ENCODE measurements at regions not wholly inside any gene's neighbourhood (a gene's known extent, or its start where the extent isn't known, plus 50 kb on each side); places are given as distances from the start of the nearest gene placed in this dataset.

DNA sequence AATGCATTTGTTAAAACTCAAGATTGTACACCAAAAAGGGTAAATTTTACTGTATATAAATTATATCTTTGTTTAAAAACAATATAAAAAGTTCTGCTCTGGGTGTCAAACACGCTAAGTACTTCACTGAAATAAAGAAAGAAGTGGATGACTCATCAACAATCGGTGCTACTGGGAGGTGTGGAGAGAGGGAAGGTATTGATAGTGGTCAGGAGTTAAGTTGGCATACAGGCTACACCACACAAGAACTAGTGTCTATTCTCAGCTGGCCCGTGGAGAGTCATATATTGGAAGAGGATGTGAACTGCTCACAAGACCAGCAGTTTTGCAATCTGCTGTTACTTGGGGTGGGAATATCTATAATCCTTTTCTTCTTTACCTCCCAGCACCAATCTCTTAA is 145.7 kb upstream of the TRPC7 start:
- BruUV-seq (replicated peaks), result no TSS peak
- Histone ChIP-seq H3K9me3 (no peaks in the 10 kb centered on the region), H3K4me1 (no peaks in the 10 kb centered on the region), H3K4me3 (ENCODE audit: low read depth, low read length) (no peak overlapping the region), H3K36me3 (ENCODE audit: control insufficient read depth, insufficient read depth, low read length) (no peaks in the 10 kb centered on the region), H3K27me3 (replicated peaks; ENCODE audit: control insufficient read depth, insufficient read depth, low read length) (no peaks in the 10 kb centered on the region)
- DNase-seq, result no peak
- CTCF ChIA-PET, result no interaction called here
- intact Hi-C loops (cut with micrococcal nuclease; ENCODE audit: unreplicated experiment), result no loop called here
- TF ChIP-seq, protein P1, sequence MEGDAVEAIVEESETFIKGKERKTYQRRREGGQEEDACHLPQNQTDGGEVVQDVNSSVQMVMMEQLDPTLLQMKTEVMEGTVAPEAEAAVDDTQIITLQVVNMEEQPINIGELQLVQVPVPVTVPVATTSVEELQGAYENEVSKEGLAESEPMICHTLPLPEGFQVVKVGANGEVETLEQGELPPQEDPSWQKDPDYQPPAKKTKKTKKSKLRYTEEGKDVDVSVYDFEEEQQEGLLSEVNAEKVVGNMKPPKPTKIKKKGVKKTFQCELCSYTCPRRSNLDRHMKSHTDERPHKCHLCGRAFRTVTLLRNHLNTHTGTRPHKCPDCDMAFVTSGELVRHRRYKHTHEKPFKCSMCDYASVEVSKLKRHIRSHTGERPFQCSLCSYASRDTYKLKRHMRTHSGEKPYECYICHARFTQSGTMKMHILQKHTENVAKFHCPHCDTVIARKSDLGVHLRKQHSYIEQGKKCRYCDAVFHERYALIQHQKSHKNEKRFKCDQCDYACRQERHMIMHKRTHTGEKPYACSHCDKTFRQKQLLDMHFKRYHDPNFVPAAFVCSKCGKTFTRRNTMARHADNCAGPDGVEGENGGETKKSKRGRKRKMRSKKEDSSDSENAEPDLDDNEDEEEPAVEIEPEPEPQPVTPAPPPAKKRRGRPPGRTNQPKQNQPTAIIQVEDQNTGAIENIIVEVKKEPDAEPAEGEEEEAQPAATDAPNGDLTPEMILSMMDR (IDR thresholded peaks at IDR 0.05; ENCODE audit: insufficient read depth in 1 of 2, low read depth in 1 of 2, low read length in 1 of 2, severe bottlenecking in 1 of 2, unreplicated experiment in 1 of 2), result no peak
- no peaks in the 10 kb centered on the region for H3K9me3 Mint-ChIP-seq (ENCODE audit: unreplicated experiment)
- no peaks in the 10 kb centered on the region for H3K36me3 Mint-ChIP-seq (ENCODE audit: insufficient read depth, unreplicated experiment)
- H3K27ac Mint-ChIP-seq (ENCODE audit: unreplicated experiment), result no peak overlapping the region
- POLR2A ChIA-PET, result no interaction called here
- H3K4me3 Mint-ChIP-seq (ENCODE audit: unreplicated experiment), result no peak overlapping the region
- H3K27me3 Mint-ChIP-seq (ENCODE audit: insufficient read depth, unreplicated experiment), result peaks cover 8% of the 10 kb centered on the region
- no peaks in the 10 kb centered on the region for H3K4me1 Mint-ChIP-seq (ENCODE audit: low read depth, unreplicated experiment)

DNA sequence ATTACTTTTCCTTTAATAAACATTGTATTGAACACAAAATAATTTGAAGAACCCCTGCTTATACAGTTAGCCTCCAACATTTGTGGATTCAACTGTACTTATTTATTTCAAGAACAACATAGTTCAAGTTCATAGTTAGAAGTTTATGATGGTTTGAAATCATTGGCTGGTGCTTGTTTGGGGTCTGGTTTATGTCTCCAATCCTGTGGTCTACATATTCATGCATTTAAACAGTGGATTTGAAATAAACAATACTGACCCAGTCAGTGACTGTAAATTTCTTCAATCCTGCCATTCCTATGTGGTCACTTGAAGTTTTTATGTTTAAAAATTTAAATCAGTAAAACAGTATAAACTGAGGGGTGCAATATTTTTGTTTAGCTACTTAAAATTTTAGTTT is 145.1 kb upstream of the TRPC7 start:
- Histone ChIP-seq H3K36me3 (ENCODE audit: control insufficient read depth, insufficient read depth, low read length) (no peaks in the 10 kb centered on the region), H3K27me3 (replicated peaks; ENCODE audit: control insufficient read depth, insufficient read depth, low read length) (no peaks in the 10 kb centered on the region), H3K4me3 (ENCODE audit: low read depth, low read length) (no peak overlapping the region), H3K4me1 (no peaks in the 10 kb centered on the region), H3K9me3 (no peaks in the 10 kb centered on the region)
- POLR2A ChIA-PET, result no interaction called here
- H3K36me3 Mint-ChIP-seq (ENCODE audit: insufficient read depth, unreplicated experiment), result no peaks in the 10 kb centered on the region
- CTCF ChIA-PET, result no interaction called here
- H3K9me3 Mint-ChIP-seq (ENCODE audit: unreplicated experiment), result no peaks in the 10 kb centered on the region
- no peaks in the 10 kb centered on the region for H3K4me1 Mint-ChIP-seq (ENCODE audit: low read depth, unreplicated experiment)
- TF ChIP-seq, protein P1 (IDR thresholded peaks at IDR 0.05; ENCODE audit: insufficient read depth in 1 of 2, low read depth in 1 of 2, low read length in 1 of 2, severe bottlenecking in 1 of 2, unreplicated experiment in 1 of 2), result no peak
- no TSS peak for BruUV-seq (replicated peaks)
- no peak overlapping the region for H3K4me3 Mint-ChIP-seq (ENCODE audit: unreplicated experiment)
- no peak overlapping the region for H3K27ac Mint-ChIP-seq (ENCODE audit: unreplicated experiment)
- DNase-seq, result no peak
- intact Hi-C loops (cut with micrococcal nuclease; ENCODE audit: unreplicated experiment), result no loop called here
- H3K27me3 Mint-ChIP-seq (ENCODE audit: insufficient read depth, unreplicated experiment), result peaks cover 8% of the 10 kb centered on the region

DNA sequence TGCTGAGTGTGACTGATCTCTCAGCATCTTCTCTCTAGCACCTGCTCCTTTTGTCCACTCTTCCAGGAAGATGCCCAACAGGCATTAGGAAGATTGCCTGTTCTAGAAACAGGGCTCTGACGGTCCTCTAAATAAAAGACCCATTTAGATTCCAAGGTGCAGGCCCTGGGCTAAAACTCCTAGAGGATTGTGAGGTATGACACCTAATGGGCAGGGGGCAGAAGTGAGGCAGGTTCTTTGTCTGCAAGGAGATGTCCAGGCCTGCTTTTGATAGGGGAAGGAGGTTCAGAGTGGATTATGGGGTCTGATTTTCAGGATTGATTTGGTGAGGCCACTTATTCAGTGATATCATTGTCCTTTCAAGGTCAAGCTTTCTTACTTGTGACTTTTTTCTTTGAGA is 140.8 kb upstream of the TRPC7 start:
- no peaks in the 10 kb centered on the region for H3K4me1 Mint-ChIP-seq (ENCODE audit: low read depth, unreplicated experiment)
- H3K4me3 Mint-ChIP-seq (ENCODE audit: unreplicated experiment), result no peak overlapping the region
- BruUV-seq (replicated peaks), result no TSS peak
- no peak overlapping the region for H3K27ac Mint-ChIP-seq (ENCODE audit: unreplicated experiment)
- no peaks in the 10 kb centered on the region for H3K9me3 ChIP-seq
- TF ChIP-seq, protein P1 (IDR thresholded peaks at IDR 0.05; ENCODE audit: insufficient read depth in 1 of 2, low read depth in 1 of 2, low read length in 1 of 2, severe bottlenecking in 1 of 2, unreplicated experiment in 1 of 2), result no peak
- DNase-seq, result no peak
- H3K27me3 ChIP-seq (replicated peaks; ENCODE audit: control insufficient read depth, insufficient read depth, low read length), result no peaks in the 10 kb centered on the region
- H3K36me3 Mint-ChIP-seq (ENCODE audit: insufficient read depth, unreplicated experiment), result no peaks in the 10 kb centered on the region
- intact Hi-C loops (cut with micrococcal nuclease; ENCODE audit: unreplicated experiment), result no loop called here
- peaks cover 8% of the 10 kb centered on the region for H3K27me3 Mint-ChIP-seq (ENCODE audit: insufficient read depth, unreplicated experiment)
- H3K9me3 Mint-ChIP-seq (ENCODE audit: unreplicated experiment), result no peaks in the 10 kb centered on the region
- ChIA-PET CTCF (no interaction called here), POLR2A (no interaction called here)
- no peaks in the 10 kb centered on the region for H3K4me1 ChIP-seq
- H3K4me3 ChIP-seq (ENCODE audit: low read depth, low read length), result no peak overlapping the region
- no peaks in the 10 kb centered on the region for H3K36me3 ChIP-seq (ENCODE audit: control insufficient read depth, insufficient read depth, low read length)

All from Caco-2 (cell line).